ENCODE measurements at regions not wholly inside any gene's neighbourhood (a gene's known extent, or its start where the extent isn't known, plus 50 kb on each side); places are given as distances from the start of the nearest gene placed in this dataset. TPM values are rescaled to one million over a fixed set of nuclear protein-coding genes. Genes with fewer than 3 reads are reported as not detected.
A peak's percentile ranks its signal among the peaks of the same experiment; 100 is the strongest.

GRCh38 chr10:107341281-107341680 lies 176.8 kb upstream of the SORCS1 start:
- no peak for DNase-seq

DNA sequence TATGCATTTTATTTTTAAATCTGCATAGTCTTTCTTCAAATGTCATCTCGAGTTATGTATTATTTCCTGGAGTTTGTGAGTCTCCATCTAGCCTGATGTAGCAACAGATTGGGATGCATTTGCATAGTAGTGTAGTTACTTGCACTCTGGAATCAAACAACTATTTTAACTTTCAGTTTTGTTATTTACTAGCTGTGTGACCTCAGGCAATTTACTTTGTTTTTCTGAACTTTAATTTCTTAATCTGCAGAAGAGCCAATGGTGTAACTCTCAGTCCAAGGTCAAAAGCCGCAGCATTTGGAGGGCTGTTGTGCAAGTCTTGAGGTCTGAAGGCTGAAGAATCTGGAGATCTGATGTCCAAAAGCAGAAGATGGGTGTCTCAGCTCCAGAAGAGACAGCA lies 175.8 kb upstream of the SORCS1 start:
- no peak for DNase-seq

DNA sequence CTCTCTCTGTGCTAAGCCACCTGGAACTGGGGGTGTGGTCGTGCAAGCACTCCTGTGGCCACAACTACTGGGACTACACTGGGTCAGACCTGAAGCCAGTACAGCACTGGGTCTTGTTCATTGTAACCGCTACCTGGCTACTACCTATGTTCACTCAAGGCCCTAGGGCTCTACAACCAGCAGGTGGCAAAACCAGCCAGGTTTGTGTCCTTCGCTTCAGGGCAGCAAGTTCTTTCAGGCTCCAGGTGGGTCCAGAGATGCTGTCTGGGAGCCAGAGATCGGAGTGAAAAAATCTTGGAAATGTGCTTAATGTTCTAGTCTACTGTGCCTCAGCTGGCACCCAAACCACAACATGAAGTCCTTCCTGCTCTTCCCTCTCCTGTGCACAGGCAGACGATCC lies 171.6 kb upstream of the SORCS1 start:
- DNase-seq: no peak

- no peak for DNase-seq
These were observed 153.1 kb upstream of the SORCS1 start for GRCh38 chr10:107317592-107317991.

DNA sequence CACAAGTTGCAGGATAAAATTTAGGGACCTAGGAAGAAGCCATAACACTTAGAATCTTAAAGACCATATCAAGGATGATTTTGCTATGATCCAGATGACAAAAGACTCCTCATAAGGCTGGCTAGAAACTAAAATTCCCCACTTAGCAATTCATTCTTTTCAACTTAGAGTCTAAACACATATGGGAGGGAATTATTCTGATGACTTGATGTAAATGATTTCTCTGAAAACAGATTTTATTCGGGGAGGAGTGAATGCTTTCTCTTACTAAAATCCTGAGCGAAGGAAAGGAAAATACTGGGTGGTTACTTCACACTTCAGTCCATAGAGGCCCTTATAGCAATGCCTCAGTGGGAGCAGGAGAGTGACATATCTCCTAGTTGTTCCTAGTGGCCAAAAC lies 138.7 kb upstream of the SORCS1 start:
- no peak for DNase-seq

DNA sequence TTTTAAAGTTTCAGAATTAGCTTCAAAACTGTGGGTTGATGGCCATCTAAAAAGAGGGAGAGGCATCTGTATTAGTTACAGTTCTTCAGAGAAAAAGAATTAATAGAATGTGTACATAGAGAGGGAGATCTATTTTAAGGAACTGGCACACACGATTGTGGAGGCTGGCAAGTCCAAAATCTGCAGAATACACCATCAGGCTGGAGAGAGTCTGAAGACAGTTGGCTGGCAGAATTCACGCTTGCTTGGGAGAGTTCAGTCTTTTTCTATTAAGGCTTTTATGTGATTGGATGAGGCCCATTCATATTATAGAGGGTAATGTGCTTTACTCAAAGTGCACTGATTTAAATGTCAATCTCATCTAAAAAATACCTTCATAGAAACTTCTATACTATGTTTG lies 135.1 kb upstream of the SORCS1 start:
- DNase-seq: no peak

GRCh38 chr10:107284187-107284586 lies 119.7 kb upstream of the SORCS1 start:
- DNase-seq: no peak

- DNase-seq: no peak
These were observed 115.8 kb upstream of the SORCS1 start for GRCh38 chr10:107280293-107280692.

DNA sequence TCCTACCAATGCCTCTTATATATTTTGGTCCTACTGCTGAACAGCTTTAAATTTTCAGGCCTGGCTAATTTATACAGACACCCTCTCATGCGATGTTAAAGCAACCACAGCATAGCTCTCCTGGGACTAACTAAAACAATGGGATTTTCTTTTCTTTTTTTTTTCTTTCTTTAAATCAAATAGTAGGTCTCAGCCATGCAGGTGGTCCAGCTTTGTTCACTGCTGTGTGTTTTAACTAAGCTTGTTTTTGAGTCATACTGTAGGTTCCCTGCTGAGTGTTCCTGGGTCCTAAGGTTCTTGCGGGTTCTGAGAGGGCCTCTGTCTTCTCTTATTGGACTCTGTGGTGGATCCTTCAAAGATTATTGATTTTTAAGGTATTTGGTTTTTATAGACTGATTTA lies 113.1 kb upstream of the SORCS1 start:
- DNase-seq: no peak

GRCh38 chr10:107275806-107276205 lies 111.3 kb upstream of the SORCS1 start:
- no peak for DNase-seq

GRCh38 chr10:107269626-107270025 lies 105.1 kb upstream of the SORCS1 start:
- peak; percentile 42 for DNase-seq

DNA sequence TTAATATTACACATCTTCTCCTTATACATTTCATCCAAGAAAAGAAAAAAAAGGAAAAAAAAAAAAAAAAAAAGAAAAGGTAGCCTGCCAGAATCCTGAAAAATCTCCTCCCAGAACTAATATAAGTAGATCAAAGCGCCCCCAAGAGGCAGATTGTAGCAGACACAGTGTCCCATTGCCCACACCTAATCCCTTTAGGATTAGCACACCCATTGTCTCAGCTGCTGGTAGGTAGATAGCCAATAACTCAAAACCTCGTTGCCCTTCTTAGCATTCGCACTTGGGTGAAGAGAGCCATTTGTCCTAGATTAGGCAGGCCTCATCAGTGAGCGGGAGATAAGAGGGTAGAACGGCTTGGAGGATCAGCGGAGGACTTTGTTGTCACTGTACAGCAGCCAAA lies 100.2 kb upstream of the SORCS1 start:
- DNase-seq: no peak

- DNase-seq: no peak
These were observed 79.6 kb upstream of the SORCS1 start for GRCh38 chr10:107244122-107244521.

DNA sequence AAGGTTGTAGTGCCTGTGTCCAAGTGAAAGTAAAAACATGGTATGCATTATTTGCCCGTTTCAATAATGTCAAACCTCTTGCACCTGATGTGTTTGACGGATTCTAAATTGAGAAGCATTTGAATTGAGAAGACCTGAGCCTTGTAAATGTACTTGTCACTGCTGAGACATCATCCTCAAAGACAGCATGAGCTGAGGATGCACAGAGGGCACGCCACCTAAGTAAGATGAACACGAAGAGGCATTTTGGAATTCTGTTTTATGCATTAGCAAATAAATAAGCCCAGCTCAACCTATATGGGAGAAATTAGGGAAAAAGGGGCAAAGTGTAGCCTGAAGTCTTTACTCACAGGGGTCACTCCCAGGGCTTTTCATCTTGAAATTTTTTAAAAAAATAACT lies 73.8 kb upstream of the SORCS1 start:
- no peak for DNase-seq

- no peak for DNase-seq
These were observed 67.5 kb upstream of the SORCS1 start for GRCh38 chr10:107232013-107232412.

DNA sequence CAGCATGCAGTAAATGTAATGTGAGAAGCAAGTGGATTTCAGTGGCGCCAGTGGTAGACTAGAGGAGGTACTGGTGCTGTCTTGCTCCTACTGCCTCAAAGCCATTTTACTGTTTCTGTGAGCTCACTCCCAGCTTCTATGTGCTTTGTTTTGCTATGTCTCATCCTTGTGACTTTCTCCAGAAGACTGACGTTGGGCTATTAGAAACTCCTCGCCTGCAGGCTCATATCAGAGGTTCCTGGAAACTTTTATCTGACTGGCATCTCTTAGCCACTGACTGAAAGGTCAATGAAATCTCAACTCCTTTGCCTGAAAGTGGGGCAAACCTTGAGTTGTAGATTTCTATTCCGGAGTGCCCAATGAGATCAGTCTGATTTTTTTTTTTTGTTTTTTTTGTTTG lies 66.4 kb upstream of the SORCS1 start:
- no peak for DNase-seq

- no peak for DNase-seq
These were observed 51.2 kb upstream of the SORCS1 start for GRCh38 chr10:107215681-107216080.

Small RNA genes in the stretch of these regions (small RNA-seq; reads per million reads assigned to genes)
- not detected for gene AL390123.1 (ENCODE audit: low replicate concordance)
- gene RNA5SP326 (ENCODE audit: low replicate concordance): not detected
- 0.50 reads per million, percentile 73 among the genes with 10 or more reads in this experiment for gene RNU5B-6P (ENCODE audit: low replicate concordance)
- not detected for gene RNU6-839P (ENCODE audit: low replicate concordance)
